AG09319 (cell line): ENCODE measurements at regions not wholly inside any gene's neighbourhood (a gene's known extent, or its start where the extent isn't known, plus 50 kb on each side); places are given as distances from the start of the nearest gene placed in this dataset.
A peak's percentile ranks its signal among the peaks of the same experiment; 100 is the strongest.
"Not testable (repeated sequence)": the region's sequence is repeated elsewhere in the genome, so short reads cannot be mapped to it uniquely, and the experiment has no call there.

Experiments used
- DNase-seq: peaks from one replicate; pipeline ENCODE4 v3.0.0-alpha.2; 2010; ENCODE audit warnings: low read depth; ENCODE audit errors: extremely low read depth
- CTCF ChIP-seq: IDR thresholded peaks from 2 replicates; pipeline ENCODE4 v1.5.1; 2011; ENCODE audit warnings: low read depth, mild to moderate bottlenecking, inconsistent platforms, low read length, moderate library complexity

GRCh38 chr6:142016666-142017065, 116.1 kb upstream of the GJE1 start:
- DNase-seq: not testable (repeated sequence)

GRCh38 chr6:142015463-142015862, 117.3 kb upstream of the GJE1 start:
- not testable (repeated sequence) for DNase-seq

GRCh38 chr6:142015011-142015410, 117.7 kb upstream of the GJE1 start:
- no peak for TF ChIP-seq CTCF
- no peak for DNase-seq

GRCh38 chr6:142014515-142014914, 118.2 kb upstream of the GJE1 start:
- TF ChIP-seq CTCF: no peak
- DNase-seq: peak; percentile 49

- no peak for TF ChIP-seq CTCF
- DNase-seq: no peak
These were observed 118.7 kb upstream of the GJE1 start for GRCh38 chr6:142013875-142014495.

GRCh38 chr6:142013287-142013686, 119.4 kb upstream of the GJE1 start:
- TF ChIP-seq CTCF: no peak
- peak; percentile 54 for DNase-seq

- TF ChIP-seq CTCF: no peak
- no peak for DNase-seq
These were observed 121.0 kb upstream of the GJE1 start for GRCh38 chr6:142011775-142012174.

- DNase-seq: no peak
- no peak for TF ChIP-seq CTCF
These were observed 121.6 kb upstream of the GJE1 start for GRCh38 chr6:142011156-142011555.
